GM21447 (cell line): ENCODE measurements at regions not wholly inside any gene's neighbourhood (a gene's known extent, or its start where the extent isn't known, plus 50 kb on each side); places are given as distances from the start of the nearest gene placed in this dataset.
"Not testable (repeated sequence)": the region's sequence is repeated elsewhere in the genome, so short reads cannot be mapped to it uniquely, and the experiment has no call there.

Experiments
- ATAC-seq: cut with Tn5 transposase; IDR thresholded peaks from one replicate; pipeline ENCODE4 v1.9.1; 2021; ENCODE audit not compliant: unreplicated experiment

GRCh38 chr6:4274382-4275082, 139.2 kb upstream of the ECI2 start:
- no peak for ATAC-seq

- ATAC-seq: no peak
Measured at GRCh38 chr6:4272996-4273395, 137.6 kb upstream of the ECI2 start.

- ATAC-seq: no peak
Measured at GRCh38 chr6:4271761-4272470, 136.5 kb upstream of the ECI2 start.

GRCh38 chr6:4270776-4271175, 135.4 kb upstream of the ECI2 start:
- ATAC-seq: no peak

- ATAC-seq: no peak
Measured at GRCh38 chr6:4270001-4270400, 134.6 kb upstream of the ECI2 start.

GRCh38 chr6:4268171-4268570, 132.8 kb upstream of the ECI2 start:
- ATAC-seq: no peak

- no peak for ATAC-seq
Measured at GRCh38 chr6:4265740-4266139, 130.4 kb upstream of the ECI2 start.

GRCh38 chr6:4264601-4265000, 129.2 kb upstream of the ECI2 start:
- no peak for ATAC-seq

- no peak for ATAC-seq
Measured at GRCh38 chr6:4264081-4264480, 128.7 kb upstream of the ECI2 start.

- ATAC-seq: no peak
Measured at GRCh38 chr6:4262526-4262925, 127.2 kb upstream of the ECI2 start.

- no peak for ATAC-seq
Measured at GRCh38 chr6:4259391-4259790, 124.0 kb upstream of the ECI2 start.

- no peak for ATAC-seq
Measured at GRCh38 chr6:4258733-4259132, 123.4 kb upstream of the ECI2 start.

- no peak for ATAC-seq
Measured at GRCh38 chr6:4256969-4257368, 121.6 kb upstream of the ECI2 start.

- ATAC-seq: no peak
Measured at GRCh38 chr6:4253604-4254231, 118.3 kb upstream of the ECI2 start.

- ATAC-seq: not testable (repeated sequence)
Measured at GRCh38 chr6:4252445-4252844, 117.1 kb upstream of the ECI2 start.

GRCh38 chr6:4250645-4251044, 115.3 kb upstream of the ECI2 start:
- no peak for ATAC-seq

- ATAC-seq: not testable (repeated sequence)
Measured at GRCh38 chr6:4243832-4244231, 108.5 kb upstream of the ECI2 start.

GRCh38 chr6:4243237-4243636, 107.9 kb upstream of the ECI2 start:
- ATAC-seq: no peak

GRCh38 chr6:4242601-4243000, 107.2 kb upstream of the ECI2 start:
- no peak for ATAC-seq

- ATAC-seq: no peak
Measured at GRCh38 chr6:4240148-4240547, 104.8 kb upstream of the ECI2 start.

- ATAC-seq: no peak
Measured at GRCh38 chr6:4225161-4225872, 89.9 kb upstream of the ECI2 start.
